ENCODE measurements at regions not wholly inside any gene's neighbourhood (a gene's known extent, or its start where the extent isn't known, plus 50 kb on each side); places are given as distances from the start of the nearest gene placed in this dataset.

- DNase-seq = no peak
These were observed 557.2 kb downstream of the INHBA start for GRCh38 chr7:41145656-41146055.

GRCh38 chr7:41142904-41143473 is 559.9 kb downstream of the INHBA start:
- no peak for DNase-seq

GRCh38 chr7:41139789-41140188 is 563.1 kb downstream of the INHBA start:
- DNase-seq = no peak

GRCh38 chr7:41136551-41136950 is 566.3 kb downstream of the INHBA start:
- no peak for DNase-seq

GRCh38 chr7:41135511-41135910 is 567.4 kb downstream of the INHBA start:
- DNase-seq = no peak

- DNase-seq = no peak
These were observed 568.3 kb downstream of the INHBA start for GRCh38 chr7:41134300-41135255.

- no peak for DNase-seq
These were observed 569.1 kb downstream of the INHBA start for GRCh38 chr7:41133690-41134299.

GRCh38 chr7:41131956-41132355 is 570.9 kb downstream of the INHBA start:
- no peak for DNase-seq

GRCh38 chr7:41130561-41131236 is 572.2 kb downstream of the INHBA start:
- peak in 11 of 58 donors; percentile 3 to 37 (median 22) for DNase-seq

GRCh38 chr7:41130086-41130485 is 572.8 kb downstream of the INHBA start:
- peak in 2 of 58 donors; percentile 7 to 14 for DNase-seq

- DNase-seq = no peak
These were observed 577.5 kb downstream of the INHBA start for GRCh38 chr7:41125343-41125742.

GRCh38 chr7:41122256-41122987 is 580.5 kb downstream of the INHBA start:
- no peak for DNase-seq

- no peak for DNase-seq
These were observed 581.7 kb downstream of the INHBA start for GRCh38 chr7:41121228-41121627.

GRCh38 chr7:41118486-41118885 is 584.4 kb downstream of the INHBA start:
- no peak for DNase-seq

GRCh38 chr7:41117431-41117830 is 585.5 kb downstream of the INHBA start:
- no peak for DNase-seq

- no peak for DNase-seq
These were observed 586.1 kb downstream of the INHBA start for GRCh38 chr7:41116817-41117216.

- no peak for DNase-seq
These were observed 586.6 kb downstream of the INHBA start for GRCh38 chr7:41116337-41116736.

GRCh38 chr7:41114691-41115090 is 588.2 kb downstream of the INHBA start:
- DNase-seq = no peak

- DNase-seq = peak in 1 of 58 donors; percentile 3
These were observed 588.8 kb downstream of the INHBA start for GRCh38 chr7:41114131-41114530.

GRCh38 chr7:41113719-41114118 is 589.2 kb downstream of the INHBA start:
- no peak for DNase-seq

GRCh38 chr7:41110186-41110585 is 592.7 kb downstream of the INHBA start:
- no peak for DNase-seq
